Mesodermal cell (in vitro differentiated cells): ENCODE measurements at regions not wholly inside any gene's neighbourhood (a gene's known extent, or its start where the extent isn't known, plus 50 kb on each side); places are given as distances from the start of the nearest gene placed in this dataset.
"Not testable (repeated sequence)": the region's sequence is repeated elsewhere in the genome, so short reads cannot be mapped to it uniquely, and the experiment has no call there.

ENCODE experiments used
- H3K27ac ChIP-seq: 2 replicates; pipeline ENCODE4 v1.7.0; 2013; ENCODE audit warnings: mild to moderate bottlenecking, low read depth, low read length, moderate library complexity; ENCODE audit not compliant: severe bottlenecking
- H3K36me3 ChIP-seq: 2 replicates; pipeline ENCODE4 v1.7.1; 2013; ENCODE audit warnings: mild to moderate bottlenecking, low read length, moderate library complexity; ENCODE audit not compliant: control insufficient read depth, insufficient read depth
- H3K4me1 ChIP-seq: one replicate; pipeline ENCODE4 v1.7.1; 2013; ENCODE audit warnings: mild to moderate bottlenecking, low read length; ENCODE audit not compliant: insufficient read depth, control insufficient read depth, poor library complexity, severe bottlenecking
- H3K4me3 ChIP-seq: 2 replicates; pipeline ENCODE4 v1.7.0; 2013; ENCODE audit warnings: low read length, control low read depth, mild to moderate bottlenecking; ENCODE audit not compliant: insufficient read depth, poor library complexity, severe bottlenecking; ENCODE audit errors: extremely low read depth
- H3K9me3 ChIP-seq: 2 replicates; pipeline ENCODE4 v1.7.1; 2013; ENCODE audit warnings: mild to moderate bottlenecking, low read length, moderate library complexity; ENCODE audit not compliant: control insufficient read depth
- WGBS, 2 experiments: methylation state at CpG; one replicate each; pipeline ENCODE4 v1.1.5; 2013; ENCODE audit warnings: missing lambda C conversion rate in 2 of 2; ENCODE audit not compliant: insufficient coverage in 2 of 2; 5-methylcytosine and 5-hydroxymethylcytosine counted together

DNA sequence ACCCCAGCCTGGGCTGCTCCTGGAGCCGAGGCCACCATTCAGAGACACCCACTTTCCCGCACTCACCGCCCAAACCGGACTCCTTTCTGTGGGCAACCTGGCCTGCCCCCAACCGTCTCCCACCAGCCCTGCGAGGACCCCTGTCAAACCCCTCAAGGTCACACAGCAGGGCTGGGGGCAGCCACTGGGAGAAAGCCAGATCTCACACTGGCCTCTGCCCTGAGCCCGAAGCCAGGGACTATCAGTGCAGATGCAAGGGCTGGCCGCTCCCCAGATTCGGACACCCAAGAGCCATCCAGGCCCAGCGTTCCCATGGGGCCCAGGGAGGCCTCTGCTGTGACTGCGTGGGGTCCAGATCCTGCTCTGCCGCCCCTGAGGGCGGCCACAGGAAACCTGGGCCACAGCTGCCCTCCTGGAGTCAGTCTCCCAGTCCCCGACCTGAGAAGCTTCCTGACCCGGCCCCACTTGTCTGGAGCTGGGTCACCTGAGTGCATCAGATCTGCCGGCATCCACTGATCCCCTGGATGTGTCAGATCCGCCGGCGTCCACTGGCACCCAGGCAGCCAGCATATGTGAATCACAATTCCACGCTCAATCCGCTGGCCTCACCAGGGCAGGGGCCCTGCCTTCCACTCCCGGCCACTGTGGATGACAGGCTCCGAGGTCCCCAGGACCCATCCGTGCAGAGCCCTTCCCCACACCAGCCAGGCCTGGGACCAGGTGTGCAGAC, 139.7 kb downstream of the BRD1 start:
- H3K9me3 ChIP-seq, result no peaks in the 10 kb centered on the region
- H3K27ac ChIP-seq, result no peak overlapping the region
- H3K4me1 ChIP-seq, result no peaks in the 10 kb centered on the region
- no peak overlapping the region for H3K4me3 ChIP-seq
- no peaks in the 10 kb centered on the region for H3K36me3 ChIP-seq
- WGBS, 2 experiments, result 89 to 90% methylated on average over 17 to 22 of the region's 24 CpGs

GRCh38 chr22:49687333-49687732, 140.3 kb downstream of the BRD1 start:
- H3K27ac ChIP-seq, result no peak overlapping the region
- 71 to 75% methylated on average over 3 of the region's 3 CpGs for WGBS, 2 experiments

GRCh38 chr22:49686495-49687219, 141.0 kb downstream of the BRD1 start:
- Histone ChIP-seq H3K4me3 (no peak overlapping the region), H3K36me3 (no peaks in the 10 kb centered on the region), H3K4me1 (no peaks in the 10 kb centered on the region), H3K27ac (no peak overlapping the region), H3K9me3 (no peaks in the 10 kb centered on the region)
- WGBS, 2 experiments, result 79 to 88% methylated on average over 16 to 17 of the region's 22 CpGs

More at GRCh38 chr22:49687333-49687732, 140.3 kb downstream of the BRD1 start:
- no peak overlapping the region for H3K4me3 ChIP-seq
- H3K9me3 ChIP-seq, result no peaks in the 10 kb centered on the region
- no peaks in the 10 kb centered on the region for H3K4me1 ChIP-seq
- H3K36me3 ChIP-seq, result no peaks in the 10 kb centered on the region

DNA sequence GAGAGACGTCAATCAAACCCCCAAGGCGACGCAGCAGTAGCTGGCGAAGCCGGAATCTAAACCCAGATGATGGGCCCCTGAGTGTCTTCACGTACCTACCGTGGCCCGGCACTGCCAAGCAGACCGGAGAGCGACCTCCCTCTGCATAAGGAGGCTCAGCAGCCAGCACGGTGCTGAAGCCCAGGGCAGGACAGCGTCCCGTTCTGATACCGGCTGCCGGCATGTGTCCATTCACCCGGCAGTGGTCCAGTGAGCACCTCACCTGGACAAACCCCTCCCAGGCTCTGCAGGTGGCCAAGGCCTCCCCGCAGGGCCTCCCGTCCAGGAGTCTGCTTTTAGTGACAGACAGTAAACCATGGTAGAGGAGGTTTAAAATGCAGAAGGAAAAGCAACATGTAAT, 142.0 kb downstream of the BRD1 start:
- whole genome bisulfite sequencing, 2 experiments, result 85 to 86% methylated on average over 15 to 16 of the region's 18 CpGs
- no peak overlapping the region for H3K4me3 ChIP-seq

GRCh38 chr22:49685116-49685515, 142.6 kb downstream of the BRD1 start:
- 76 to 91% methylated on average over 6 to 8 of the region's 9 CpGs for WGBS, 2 experiments
- Histone ChIP-seq H3K27ac (no peak overlapping the region), H3K4me1 (no peaks in the 10 kb centered on the region), H3K36me3 (no peaks in the 10 kb centered on the region), H3K4me3 (no peak overlapping the region), H3K9me3 (no peaks in the 10 kb centered on the region)

More for the DNA sequence above, 142.0 kb downstream of the BRD1 start:
- H3K4me1 ChIP-seq, result no peaks in the 10 kb centered on the region
- H3K27ac ChIP-seq, result no peak overlapping the region
- H3K9me3 ChIP-seq, result no peaks in the 10 kb centered on the region
- no peaks in the 10 kb centered on the region for H3K36me3 ChIP-seq

DNA sequence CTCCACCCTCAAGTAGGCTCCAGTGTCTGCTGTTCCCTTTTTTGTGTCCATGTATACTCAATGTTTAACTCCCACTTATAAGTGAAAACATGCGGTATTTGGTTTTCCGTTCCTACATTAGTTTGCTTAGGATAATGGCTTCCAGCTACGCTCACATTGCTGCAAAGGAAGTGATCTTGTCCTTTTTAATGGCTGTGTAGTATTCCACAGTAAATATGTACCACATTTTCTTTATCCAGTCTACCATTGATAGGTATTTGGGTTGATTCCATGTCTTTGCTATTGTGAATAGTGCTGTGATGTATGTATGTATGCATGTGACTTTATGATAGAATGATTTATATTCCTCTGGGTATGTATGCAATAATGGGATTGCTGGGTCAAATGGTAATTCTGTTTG, 144.6 kb downstream of the BRD1 start:
- Histone ChIP-seq H3K9me3 (no peaks in the 10 kb centered on the region), H3K4me1 (no peaks in the 10 kb centered on the region), H3K4me3 (no peak overlapping the region), H3K36me3 (no peaks in the 10 kb centered on the region), H3K27ac (no peak overlapping the region)
- WGBS, 2 experiments, result no CpG with 5 or more reads among the region's 3 CpGs

DNA sequence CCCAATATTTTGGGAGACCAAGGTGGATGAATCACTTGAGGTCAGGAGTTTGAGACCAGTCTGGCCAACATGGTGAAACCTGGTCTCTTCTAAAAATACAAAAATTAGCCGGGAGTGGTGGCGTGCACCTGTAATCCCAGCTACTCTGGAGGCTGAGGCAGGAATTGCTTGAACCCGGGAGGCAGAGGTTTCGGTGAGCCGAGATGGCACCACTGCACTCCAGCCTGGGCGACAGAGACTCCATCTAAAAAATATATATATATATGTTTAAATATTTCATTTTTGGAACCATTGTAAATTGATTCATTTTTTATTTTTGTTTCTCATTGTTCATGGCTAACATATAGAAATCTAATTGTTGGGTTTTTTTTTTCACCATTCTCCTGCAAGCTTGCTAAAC, 146.9 kb downstream of the BRD1 start:
- H3K27ac ChIP-seq, H3K4me3 ChIP-seq, H3K36me3 ChIP-seq, H3K9me3 ChIP-seq, H3K4me1 ChIP-seq: not testable (repeated sequence)
- 93% methylated on average over 3 of the region's 6 CpGs; no CpG with 5 or more reads in 1 of the 2 experiments for WGBS, 2 experiments

DNA sequence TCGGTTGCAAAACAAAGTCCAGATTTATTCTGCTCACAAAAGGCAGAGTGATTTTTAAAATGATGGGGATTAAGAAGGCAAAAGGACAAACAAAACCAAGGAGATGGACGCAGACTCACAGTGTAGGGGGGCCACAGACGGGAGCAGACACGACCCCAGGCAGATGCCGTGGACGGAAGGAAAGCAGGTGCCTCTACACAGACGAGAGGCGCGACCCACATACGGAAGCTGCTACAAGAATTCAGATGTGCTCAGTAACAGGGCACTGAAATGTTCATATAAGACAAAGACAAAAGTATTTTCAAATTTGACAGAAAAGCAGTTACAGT, 148.9 kb downstream of the BRD1 start:
- no peak overlapping the region for H3K4me3 ChIP-seq
- no peaks in the 10 kb centered on the region for H3K36me3 ChIP-seq
- 79 to 84% methylated on average over 6 to 8 of the region's 10 CpGs for WGBS, 2 experiments
- no peaks in the 10 kb centered on the region for H3K4me1 ChIP-seq
- H3K9me3 ChIP-seq, result no peaks in the 10 kb centered on the region
- no peak overlapping the region for H3K27ac ChIP-seq

DNA sequence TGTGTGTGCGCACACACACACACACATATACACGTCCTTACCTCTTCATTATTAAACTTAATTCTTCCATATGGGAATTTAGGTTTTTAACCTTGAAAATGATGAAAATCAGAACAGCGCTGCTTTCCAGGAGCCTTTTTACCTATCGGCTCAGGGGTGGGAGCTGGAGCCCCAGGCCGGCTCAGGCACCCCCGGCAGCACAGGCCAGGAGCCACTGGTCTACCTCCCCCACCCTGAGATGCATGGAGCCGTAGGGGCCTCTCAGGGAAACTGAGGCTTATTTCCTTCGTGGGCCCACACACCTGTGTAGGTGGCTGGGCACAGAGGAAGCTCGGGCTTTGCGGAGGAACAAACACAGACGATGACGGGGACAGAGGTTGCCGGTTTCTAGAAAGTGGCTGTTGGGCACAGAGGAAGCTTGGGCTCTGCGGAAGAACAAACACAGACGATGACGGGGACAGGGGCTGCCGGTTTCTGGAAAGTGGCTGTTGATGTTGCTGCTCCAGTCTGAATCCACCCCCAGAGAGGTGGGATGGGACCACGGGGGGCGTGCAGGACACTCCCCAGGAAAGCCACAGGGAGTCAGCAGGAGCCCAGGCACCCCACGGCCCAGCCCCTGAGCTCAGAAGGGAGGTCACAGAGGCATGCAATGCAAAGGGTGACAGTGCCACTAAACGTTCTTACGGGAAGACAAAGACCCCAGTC, 149.4 kb downstream of the BRD1 start:
- Histone ChIP-seq H3K4me1 (no peaks in the 10 kb centered on the region), H3K4me3 (no peak overlapping the region), H3K27ac (no peak overlapping the region), H3K9me3 (no peaks in the 10 kb centered on the region), H3K36me3 (no peaks in the 10 kb centered on the region)
- whole genome bisulfite sequencing, 2 experiments, result 82 to 86% methylated on average over 18 to 19 of the region's 22 CpGs

GRCh38 chr22:49677495-49677889, 150.2 kb downstream of the BRD1 start:
- Histone ChIP-seq H3K4me1 (no peaks in the 10 kb centered on the region), H3K9me3 (no peaks in the 10 kb centered on the region), H3K27ac (no peak overlapping the region), H3K4me3 (no peak overlapping the region), H3K36me3 (no peaks in the 10 kb centered on the region)
- WGBS, 2 experiments, result 88 to 90% methylated on average over 17 to 18 of the region's 18 CpGs
